Heart right ventricle (tissue), 16 donors: ENCODE measurements at regions not wholly inside any gene's neighbourhood (a gene's known extent, or its start where the extent isn't known, plus 50 kb on each side); places are given as distances from the start of the nearest gene placed in this dataset.

Experiments used
- ATAC-seq, 8 donors: fragments of 200-7000 bp; cut with Tn5 transposase; one replicate each; pipeline ENCODE4 v1.9.1; 2020; ENCODE audit warnings: mild to moderate bottlenecking in 8 of 8, moderate library complexity in 8 of 8, moderate number of reproducible peaks in 1 of 8
- DNase-seq, 2 donors: peaks; one replicate each; pipeline ENCODE4 v3.0.0-alpha.2; 2020
- H3K27ac ChIP-seq, 10 donors: fragments of 200-600 bp; sonication (generic) in 2 of 10; one replicate each; pipeline versions ENCODE4 v1.5.0 to v1.8.0; 2020 to 2022; ENCODE audit warnings: mild to moderate bottlenecking in 3 of 10
- H3K27me3 ChIP-seq, 7 donors: fragments of 200-600 bp; one replicate each; pipeline ENCODE4 v1.8.0; 2021 to 2022; ENCODE audit warnings: mild to moderate bottlenecking in 2 of 7
- H3K36me3 ChIP-seq, 9 donors: fragments of 200-600 bp; sonication (generic) in 1 of 9; one replicate each; pipeline versions ENCODE4 v1.5.0 to v1.8.0; 2020 to 2022; ENCODE audit warnings: mild to moderate bottlenecking in 2 of 9
- H3K4me1 ChIP-seq, 9 donors: fragments of 200-600 bp; sonication (generic) in 1 of 9; one replicate each; pipeline versions ENCODE4 v1.5.0 to v1.8.0; 2020 to 2022; ENCODE audit warnings: mild to moderate bottlenecking in 4 of 9
- H3K4me3 ChIP-seq, 10 donors: fragments of 200-600 bp; sonication (generic) in 2 of 10; one replicate each; pipeline versions ENCODE4 v1.5.0 to v1.8.0; 2020 to 2022; ENCODE audit warnings: mild to moderate bottlenecking in 7 of 10, moderate library complexity in 2 of 10
- H3K9me3 ChIP-seq, 11 donors: fragments of 200-600 bp in 10 of 11; sonication (generic) in 2 of 11; one replicate each; pipeline versions ENCODE4 v1.5.0 to v1.8.0; 2013 to 2022; ENCODE audit warnings: mild to moderate bottlenecking in 2 of 11, control low read depth in 1 of 11, moderate library complexity in 1 of 11
- CTCF ChIP-seq, 9 donors: fragments of 200-600 bp; sonication (generic) in 2 of 9; IDR thresholded peaks; one replicate each; pipeline versions ENCODE4 v1.5.0 to v1.8.0; 2021 to 2022; ENCODE audit warnings: antibody characterized with exemption in 9 of 9, mild to moderate bottlenecking in 5 of 9, moderate library complexity in 1 of 9
- WGBS, 2 donors: extraction: QIAGEN DNeasy Blood & Tissue Kit; methylation state at CpG; one replicate each; pipeline ENCODE4 v1.1.7; 2013; ENCODE audit warnings: inconsistent platforms in 1 of 2; 5-methylcytosine and 5-hydroxymethylcytosine counted together
- intact Hi-C, 10 donors: fragments of 100-400 bp; cut with DNase I; formaldehyde crosslinking; loops; one replicate each; pipeline versions ENCODE4 v1.11.1 to v1.14.2; 2022
- donor health status: Arrhythmogenic right ventricular cardiomyopathy.
- donor health status: ischemic (EF 13 %, LVEDD 7.1; RV severe dilation, severe dysfunction).
- donor health status: healthy with polysubstance abuse.
- donor health status: DM: no; HTN: yes; CAD: no.
- donor health status: DM: no; HTN: no; CAD: no.
- donor health status: ischemic (EF 25% LVEDD 6.9; RV normal size, moderate dysfunction).
- donor health status: ischemic (EF 25% LVEDD 5.7; RV mildly dilated, moderate dysfunction).
- donor health status: healthy.
- donor health status: DM: yes; HTN: yes; CAD: no.
- donor health status: Ischemic cardiomyopathy.
- donor health status: ischemic (EF 35%, LVEDD 5.7; RV mildly dilated, moderate dysfunction).
- donor health status: nonischemic (EF 11% LVEDD 7.7; RV severe dilation, severe dysfunction).
- donor health status: DM: yes; HTN: yes; CAD: no.
- donor health status: PGD.
- donor health status: ischemic (EF 29% LVEDD 5.4; RV normal size, mild dysfunction).
- donor health status: nonischemic (EF 23%, LVEDD 6.1; RV moderate dilation, normal function).

DNA sequence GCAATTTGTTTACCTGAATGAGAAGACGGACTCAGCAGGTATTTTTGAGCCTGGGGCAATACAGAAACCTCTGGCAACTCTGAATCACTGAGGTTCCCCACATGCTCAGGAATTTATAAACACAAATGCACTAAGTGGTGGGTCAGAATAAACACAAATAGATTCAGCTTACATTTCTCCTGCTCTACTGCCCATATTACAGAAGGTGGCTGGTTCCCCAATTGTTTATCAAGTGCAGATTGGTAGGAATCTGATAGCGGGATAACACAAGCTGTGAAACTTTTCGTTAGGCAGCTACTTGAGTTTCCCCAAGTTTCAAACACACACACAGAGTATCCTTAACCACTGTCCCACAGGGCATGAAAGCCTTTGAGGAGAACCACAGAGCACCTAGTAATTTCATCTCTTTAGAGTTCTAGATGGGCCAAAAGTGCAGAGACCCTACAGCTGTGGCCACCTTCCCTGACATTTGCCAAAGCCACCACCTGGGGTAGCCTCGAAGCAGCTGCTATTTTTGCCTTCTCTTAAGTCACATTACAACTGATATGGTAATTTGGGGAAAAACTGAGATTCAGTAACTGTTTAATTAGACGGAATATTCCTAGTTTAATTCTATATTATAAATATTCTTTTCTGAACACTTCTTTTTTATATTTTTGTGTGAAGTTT is 204.2 kb upstream of the PTCHD4 start:
- Histone ChIP-seq H3K4me1 (no peaks in the 10 kb centered on the region), H3K27me3 (no peaks in the 10 kb centered on the region), H3K4me3 (no peak overlapping the region), H3K27ac (no peak overlapping the region), H3K36me3 (no peaks in the 10 kb centered on the region), H3K9me3 (no peaks in the 10 kb centered on the region)
- ATAC-seq = no peak
- 72 to 77% methylated on average over 5 of the region's 5 CpGs for WGBS, 2 donors
- TF ChIP-seq CTCF (IDR thresholded peaks at IDR 0.05) = no peak
- no peak for DNase-seq
- intact Hi-C loops = no loop called here

- intact Hi-C loops = no loop called here
- Histone ChIP-seq H3K9me3 (peaks cover 0 to 2% (median 0%) of the 10 kb centered on the region in 11 donors), H3K27me3 (no peaks in the 10 kb centered on the region), H3K36me3 (no peaks in the 10 kb centered on the region), H3K4me3 (no peak overlapping the region), H3K27ac (no peak overlapping the region), H3K4me1 (no peaks in the 10 kb centered on the region)
- no peak for TF ChIP-seq CTCF (IDR thresholded peaks at IDR 0.05)
- DNase-seq (no peak), ATAC-seq (no peak)
Observed at GRCh38 chr6:48311301-48311700, 200.3 kb upstream of the PTCHD4 start.

- Histone ChIP-seq H3K27ac (no peak overlapping the region), H3K9me3 (peaks cover 0 to 20% (median 2%) of the 10 kb centered on the region in 11 donors), H3K4me1 (no peaks in the 10 kb centered on the region), H3K36me3 (no peaks in the 10 kb centered on the region), H3K4me3 (no peak overlapping the region), H3K27me3 (no peaks in the 10 kb centered on the region)
- intact Hi-C loops = no loop called here
- TF ChIP-seq CTCF (IDR thresholded peaks at IDR 0.05) = no peak
- ATAC-seq (no peak), DNase-seq (no peak)
- 91 to 94% methylated on average over 2 of the region's 2 CpGs for WGBS, 2 donors
Observed at GRCh38 chr6:48307573-48307972, 196.6 kb upstream of the PTCHD4 start.

GRCh38 chr6:48290595-48290994 is 179.6 kb upstream of the PTCHD4 start:
- WGBS, 2 donors = 85 to 90% methylated on average over 4 of the region's 4 CpGs
- H3K36me3 ChIP-seq = no peaks in the 10 kb centered on the region
- TF ChIP-seq CTCF (IDR thresholded peaks at IDR 0.05) = no peak
- intact Hi-C loops = no loop called here
- ATAC-seq (no peak), DNase-seq (no peak)
- H3K9me3 ChIP-seq = peaks cover 0 to 23% (median 5%) of the 10 kb centered on the region in 11 donors
- no peak overlapping the region for H3K4me3 ChIP-seq
- H3K27me3 ChIP-seq = no peaks in the 10 kb centered on the region
- no peaks in the 10 kb centered on the region for H3K4me1 ChIP-seq
- H3K27ac ChIP-seq = no peak overlapping the region
